ENCODE measurements at regions not wholly inside any gene's neighbourhood (a gene's known extent, or its start where the extent isn't known, plus 50 kb on each side); places are given as distances from the start of the nearest gene placed in this dataset.

DNA sequence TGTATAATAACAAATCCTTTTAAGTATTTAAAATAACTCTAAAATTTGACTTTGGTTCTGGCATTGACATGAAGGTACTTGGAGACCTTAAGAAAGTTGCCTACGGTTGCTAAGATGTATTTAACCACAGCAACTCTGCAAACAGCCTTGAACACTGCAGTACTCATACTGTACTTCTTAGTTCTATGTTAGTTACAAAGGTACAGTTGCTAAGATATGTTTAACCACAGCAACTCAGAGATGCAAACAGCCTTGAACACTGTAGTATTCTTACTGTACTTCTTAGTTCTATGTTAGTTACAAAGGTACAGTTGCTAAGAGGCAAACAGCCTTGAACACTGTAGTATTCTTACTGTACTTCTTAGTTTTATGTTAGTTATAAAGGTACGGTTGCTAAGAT lies 268.3 kb upstream of the MIR17HG start:
- TF ChIP-seq TAF1 (IDR thresholded peaks at IDR 0.05; ENCODE audit: borderline replicate concordance, low read depth, low read length) = no peak
- no peak for TF ChIP-seq POLR2A (IDR thresholded peaks at IDR 0.05; ENCODE audit: low read depth, low read length)

Measured in GM12892 (cell line).